NCI-H2227 treated with DMSO at 0.1 percent for 48 hours (cell line): ENCODE measurements at regions not wholly inside any gene's neighbourhood (a gene's known extent, or its start where the extent isn't known, plus 50 kb on each side); places are given as distances from the start of the nearest gene placed in this dataset.

Source experiments
- DNase-seq: peaks from one replicate; lab custom pipeline; 2025; lab: John Stamatoyannopoulos, UW

GRCh38 chr6:94074764-94075163 is 655.4 kb upstream of the EPHA7 start:
- no peak for DNase-seq

- no peak for DNase-seq
These were observed 652.5 kb upstream of the EPHA7 start for GRCh38 chr6:94071835-94072234.

- no peak for DNase-seq
These were observed 646.5 kb upstream of the EPHA7 start for GRCh38 chr6:94065707-94066337.

- DNase-seq, result no peak
These were observed 633.4 kb upstream of the EPHA7 start for GRCh38 chr6:94052749-94053148.

GRCh38 chr6:94050515-94050914 is 631.2 kb upstream of the EPHA7 start:
- DNase-seq, result no peak

- no peak for DNase-seq
These were observed 629.6 kb upstream of the EPHA7 start for GRCh38 chr6:94049001-94049400.

- peak; percentile 94 for DNase-seq
These were observed 625.9 kb upstream of the EPHA7 start for GRCh38 chr6:94045099-94045829.

GRCh38 chr6:94041945-94042709 is 622.8 kb upstream of the EPHA7 start:
- no peak for DNase-seq

GRCh38 chr6:94036024-94036423 is 616.7 kb upstream of the EPHA7 start:
- DNase-seq, result no peak

- DNase-seq, result no peak
These were observed 608.0 kb upstream of the EPHA7 start for GRCh38 chr6:94027374-94027773.

GRCh38 chr6:94026575-94026974 is 607.2 kb upstream of the EPHA7 start:
- DNase-seq, result no peak

- no peak for DNase-seq
These were observed 586.5 kb upstream of the EPHA7 start for GRCh38 chr6:94005835-94006234.

GRCh38 chr6:93992976-93993375 is 573.6 kb upstream of the EPHA7 start:
- DNase-seq, result no peak

GRCh38 chr6:93989630-93990029 is 570.3 kb upstream of the EPHA7 start:
- no peak for DNase-seq

GRCh38 chr6:93985953-93986352 is 566.6 kb upstream of the EPHA7 start:
- DNase-seq, result no peak

GRCh38 chr6:93975159-93975558 is 555.8 kb upstream of the EPHA7 start:
- DNase-seq, result no peak

GRCh38 chr6:93974332-93974731 is 555.0 kb upstream of the EPHA7 start:
- DNase-seq, result no peak

- no peak for DNase-seq
These were observed 553.4 kb upstream of the EPHA7 start for GRCh38 chr6:93972791-93973190.

- DNase-seq, result no peak
These were observed 551.3 kb upstream of the EPHA7 start for GRCh38 chr6:93970684-93971083.

GRCh38 chr6:93968126-93968525 is 548.8 kb upstream of the EPHA7 start:
- DNase-seq, result no peak

- no peak for DNase-seq
These were observed 545.6 kb upstream of the EPHA7 start for GRCh38 chr6:93964926-93965325.

GRCh38 chr6:93964321-93964720 is 545.0 kb upstream of the EPHA7 start:
- DNase-seq, result no peak

GRCh38 chr6:93962566-93962965 is 543.2 kb upstream of the EPHA7 start:
- DNase-seq, result no peak
